Esophagus muscularis mucosa (tissue), 4 donors: ENCODE measurements at regions not wholly inside any gene's neighbourhood (a gene's known extent, or its start where the extent isn't known, plus 50 kb on each side); places are given as distances from the start of the nearest gene placed in this dataset.

Experiments used
- DNase-seq: peaks from one replicate; pipeline ENCODE4 v3.0.0-alpha.2; 2017; ENCODE audit errors: extremely low spot score
- H3K27ac ChIP-seq, 4 donors: fragments of 200-600 bp; sonication (generic); replicated peaks in 1 of 4; 1 replicate in 3 of 4; 2 replicates in 1 of 4; pipeline ENCODE4 v1.5.1; 2016 to 2019; ENCODE audit warnings: mild to moderate bottlenecking in 1 of 4
- H3K27me3 ChIP-seq, 4 donors: fragments of 200-600 bp; sonication (generic); one replicate each; pipeline versions ENCODE4 v1.5.1 to v1.6.0; 2016 to 2019
- H3K36me3 ChIP-seq, 4 donors: fragments of 200-600 bp; sonication (generic); one replicate each; pipeline ENCODE4 v1.5.1; 2016 to 2019
- H3K4me1 ChIP-seq, 4 donors: fragments of 200-600 bp; sonication (generic); one replicate each; pipeline ENCODE4 v1.5.1; 2016 to 2019
- H3K4me3 ChIP-seq, 4 donors: fragments of 200-600 bp; sonication (generic); 1 replicate in 2 of 4; 2 replicates in 2 of 4; pipeline ENCODE4 v1.5.1; 2016 to 2019; ENCODE audit warnings: mild to moderate bottlenecking in 4 of 4, moderate library complexity in 1 of 4
- H3K9me3 ChIP-seq, 4 donors: fragments of 200-600 bp; sonication (generic); 1 replicate in 3 of 4; 2 replicates in 1 of 4; pipeline ENCODE4 v1.5.1; 2016 to 2019
- CTCF ChIP-seq, 3 experiments: fragments of 200-600 bp in 2 of 3; fragments of 450-650 bp in 1 of 3; sonication (generic) in 2 of 3; IDR thresholded peaks; one replicate each; pipeline ENCODE4 v1.5.1; 2017 to 2019; ENCODE audit warnings: antibody characterized with exemption in 3 of 3, mild to moderate bottlenecking in 2 of 3, moderate library complexity in 1 of 3
- EP300 ChIP-seq: sonication (generic); formaldehyde crosslinking; IDR thresholded peaks from one replicate; pipeline ENCODE4 v1.6.1; 2017; ENCODE audit warnings: antibody characterized with exemption
- POLR2A ChIP-seq: fragments of 450-650 bp; IDR thresholded peaks from one replicate; pipeline ENCODE4 v1.6.1; 2017; ENCODE audit warnings: antibody characterized with exemption, moderate library complexity, mild to moderate bottlenecking, low read depth
- POLR2AphosphoS5 ChIP-seq, 2 donors: sonication (generic); formaldehyde crosslinking; IDR thresholded peaks; one replicate each; pipeline ENCODE4 v1.6.1; 2017; ENCODE audit warnings: antibody characterized with exemption in 2 of 2
- WGBS: methylation state at CpG from one replicate; pipeline ENCODE4 v1.1.5; 2018; 5-methylcytosine and 5-hydroxymethylcytosine counted together
- intact Hi-C: fragments of 100-400 bp; cut with DNase I; formaldehyde crosslinking; loops from one replicate; pipeline ENCODE4 v1.15.1; 2023

DNA sequence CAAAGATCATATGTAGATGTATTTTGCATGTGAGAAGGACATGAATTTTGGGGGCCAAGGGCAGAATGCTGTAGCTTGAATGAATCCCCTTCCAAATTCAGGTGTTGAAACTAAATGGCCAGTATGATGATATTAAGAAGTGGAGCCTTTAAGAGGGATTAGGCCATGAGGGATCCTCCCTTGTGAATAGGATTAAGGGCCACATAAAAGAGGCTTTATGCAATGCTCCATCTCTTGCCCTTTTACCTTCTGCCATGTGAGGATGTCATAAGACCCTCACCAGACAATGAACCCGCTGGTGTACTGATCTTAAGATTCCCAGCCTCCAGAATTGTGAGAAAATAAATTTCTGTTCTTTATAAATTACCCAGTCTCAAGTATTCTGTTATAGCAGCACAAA, 206.1 kb downstream of the YTHDC2 start:
- Histone ChIP-seq H3K4me1 (peaks cover 0 to 23% (median 19%) of the 10 kb centered on the region in 4 donors), H3K4me3 (no peak overlapping the region), H3K9me3 (peaks cover 0 to 8% (median 3%) of the 10 kb centered on the region in 4 donors), H3K27me3 (no peaks in the 10 kb centered on the region), H3K27ac (peak overlapping the region in 1 of 4 donors; percentile 3), H3K36me3 (no peaks in the 10 kb centered on the region)
- TF ChIP-seq POLR2AphosphoS5 (IDR thresholded peaks at IDR 0.05) (no peak), CTCF (IDR thresholded peaks at IDR 0.05) (no peak), POLR2A (no peak), EP300 (no peak)
- intact Hi-C loops, result no loop called here
- 100% methylated on average over 1 of the region's 1 CpG for WGBS
- DNase-seq, result no peak

GRCh38 chr5:113721171-113721570, 207.7 kb downstream of the YTHDC2 start:
- Histone ChIP-seq H3K9me3 (peaks cover 0 to 6% (median 2%) of the 10 kb centered on the region in 4 donors), H3K27me3 (no peaks in the 10 kb centered on the region), H3K4me1 (peaks cover 0 to 23% (median 19%) of the 10 kb centered on the region in 4 donors), H3K27ac (no peak overlapping the region), H3K4me3 (no peak overlapping the region), H3K36me3 (no peaks in the 10 kb centered on the region)
- TF ChIP-seq CTCF (IDR thresholded peaks at IDR 0.05) (no peak), EP300 (no peak), POLR2A (no peak)
- DNase-seq, result no peak
- intact Hi-C loops, result no loop called here
- WGBS, result 78% methylated on average over 2 of the region's 2 CpGs

DNA sequence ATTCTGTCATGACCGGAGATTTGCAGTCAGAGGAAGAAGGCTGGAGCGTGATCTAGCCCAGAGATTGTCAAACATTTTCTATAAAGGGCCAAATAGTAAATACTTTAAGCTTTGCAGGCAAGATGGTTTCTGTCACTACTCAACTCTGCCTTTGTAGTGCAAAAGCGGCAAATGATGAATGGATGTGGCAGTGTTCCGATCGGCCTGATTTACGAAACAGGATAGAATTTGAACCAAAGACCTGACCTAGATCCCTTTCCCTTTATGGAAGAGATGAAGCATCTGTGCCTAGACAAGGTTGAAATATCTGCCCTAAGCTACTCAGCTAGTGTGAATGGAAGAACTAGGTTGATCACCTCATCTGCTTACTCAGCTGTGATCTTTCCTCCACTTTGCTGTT, 209.5 kb downstream of the YTHDC2 start:
- TF ChIP-seq CTCF (IDR thresholded peaks at IDR 0.05) (no peak), POLR2A (no peak), EP300 (no peak)

GRCh38 chr5:113735751-113736150, 222.3 kb downstream of the YTHDC2 start:
- no peak for DNase-seq
- Histone ChIP-seq H3K4me1 (no peaks in the 10 kb centered on the region), H3K4me3 (no peak overlapping the region), H3K27me3 (no peaks in the 10 kb centered on the region), H3K9me3 (no peaks in the 10 kb centered on the region), H3K27ac (no peak overlapping the region), H3K36me3 (no peaks in the 10 kb centered on the region)
- intact Hi-C loops, result no loop called here
- TF ChIP-seq POLR2A (no peak), EP300 (no peak), CTCF (IDR thresholded peaks at IDR 0.05) (no peak), POLR2AphosphoS5 (IDR thresholded peaks at IDR 0.05) (no peak)
- 64% methylated on average over 1 of the region's 1 CpG for WGBS

More for the DNA sequence above, 209.5 kb downstream of the YTHDC2 start:
- Histone ChIP-seq H3K27ac (peak overlapping the region in 2 of 4 donors; percentile 12 to 35), H3K36me3 (no peaks in the 10 kb centered on the region), H3K4me1 (peaks cover 0 to 23% (median 19%) of the 10 kb centered on the region in 4 donors), H3K4me3 (no peak overlapping the region), H3K27me3 (no peaks in the 10 kb centered on the region), H3K9me3 (no peaks in the 10 kb centered on the region)
- intact Hi-C loops, result no loop called here
- WGBS, result 30% methylated on average over 6 of the region's 6 CpGs
- no peak for DNase-seq

- 51% methylated on average over 4 of the region's 4 CpGs for WGBS
- Histone ChIP-seq H3K27me3 (no peaks in the 10 kb centered on the region), H3K4me1 (peaks cover 0 to 28% (median 9%) of the 10 kb centered on the region in 4 donors), H3K9me3 (no peaks in the 10 kb centered on the region), H3K4me3 (no peak overlapping the region), H3K27ac (peak overlapping the region in 1 of 4 donors; percentile 9), H3K36me3 (no peaks in the 10 kb centered on the region)
- TF ChIP-seq EP300 (no peak), POLR2A (no peak), POLR2AphosphoS5 (IDR thresholded peaks at IDR 0.05) (no peak), CTCF (IDR thresholded peaks at IDR 0.05) (no peak)
- DNase-seq, result peak; percentile 66
- intact Hi-C loops, result no loop called here
These were observed 228.7 kb downstream of the YTHDC2 start for GRCh38 chr5:113742176-113742575.
